Activated T-helper 9 cell treated with anti-CD3 and anti-CD28 coated beads, Interleukin-2, amount 50 U/mL, for 16 hours (primary cell): ENCODE measurements at regions not wholly inside any gene's neighbourhood (a gene's known extent, or its start where the extent isn't known, plus 50 kb on each side); places are given as distances from the start of the nearest gene placed in this dataset.
"Not testable (repeated sequence)": the region's sequence is repeated elsewhere in the genome, so short reads cannot be mapped to it uniquely, and the experiment has no call there.

Experiments
- DNase-seq: peaks from one replicate; pipeline ENCODE4 v3.0.0-alpha.2; 2020; ENCODE audit warnings: low read depth

DNA sequence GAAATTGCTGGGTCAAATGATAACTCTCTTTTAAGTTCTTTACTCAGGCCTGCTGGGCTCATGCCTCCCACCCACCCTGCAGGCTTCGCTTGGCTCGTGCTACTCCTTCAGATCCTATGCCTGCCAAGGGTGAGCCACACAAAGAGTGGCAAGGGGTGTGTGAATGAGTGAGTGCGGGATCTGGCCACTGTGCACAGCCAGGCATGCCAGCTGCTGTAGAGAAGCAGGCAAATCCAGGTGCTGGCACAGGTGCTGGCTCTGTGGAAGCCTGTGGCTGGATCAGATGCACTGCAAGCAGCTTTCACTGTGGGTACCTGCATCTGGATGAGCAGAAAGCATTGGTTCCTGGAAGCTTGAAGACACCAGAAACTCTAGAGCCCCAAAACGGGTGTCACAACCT, 1055.7 kb upstream of the EPHA6 start:
- DNase-seq: no peak

- DNase-seq: no peak
Observed at GRCh38 chr3:95759614-95760301, 1054.6 kb upstream of the EPHA6 start.

DNA sequence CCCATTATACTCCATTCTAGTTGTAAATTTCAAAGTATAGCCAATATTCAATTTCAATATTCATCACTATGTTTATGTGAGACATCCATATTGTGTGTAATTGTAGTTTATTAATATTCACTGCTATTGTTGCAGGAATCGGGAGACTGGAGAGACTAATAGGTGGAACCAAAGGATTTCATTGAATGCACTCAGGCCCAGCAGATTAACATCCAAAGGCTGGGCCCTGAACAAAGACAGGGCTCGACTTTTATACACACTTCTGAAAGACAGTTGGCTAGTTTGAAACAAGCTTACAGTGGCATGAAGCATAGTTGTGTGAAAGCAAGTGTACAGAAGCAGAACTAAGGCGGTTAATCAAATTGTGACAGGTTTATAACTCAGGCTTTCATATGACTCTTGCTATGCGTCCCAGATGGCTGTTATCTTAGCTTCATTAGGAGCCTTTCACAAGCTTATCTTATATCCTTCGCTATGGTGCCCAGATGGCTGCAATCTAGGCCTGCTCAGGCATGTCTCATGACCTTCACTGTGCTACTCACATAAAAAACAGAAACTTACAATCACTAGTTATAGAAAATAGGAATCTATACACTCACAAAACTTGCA, 1038.8 kb upstream of the EPHA6 start:
- DNase-seq: no peak

GRCh38 chr3:95781598-95781997, 1032.8 kb upstream of the EPHA6 start:
- no peak for DNase-seq

DNA sequence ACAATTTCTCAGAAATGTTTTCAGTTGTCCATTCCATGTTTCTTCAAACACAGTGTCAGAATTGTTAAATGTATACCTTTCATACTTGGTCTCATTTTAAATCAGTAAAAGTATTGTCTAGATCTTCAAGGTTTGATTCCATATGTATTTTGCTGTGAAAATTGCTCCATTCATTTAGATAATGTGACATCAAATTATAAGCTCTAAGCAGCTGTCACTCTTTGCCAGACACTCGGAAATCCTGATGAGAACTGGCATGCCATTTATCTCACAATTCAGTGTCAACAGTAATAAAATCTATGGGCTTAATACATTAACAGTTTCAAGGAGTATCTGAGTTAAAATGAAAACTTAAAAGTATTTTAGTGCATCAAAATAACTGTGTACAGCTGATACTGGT, 1025.3 kb upstream of the EPHA6 start:
- DNase-seq: no peak

GRCh38 chr3:95797081-95797480, 1017.3 kb upstream of the EPHA6 start:
- DNase-seq: no peak

DNA sequence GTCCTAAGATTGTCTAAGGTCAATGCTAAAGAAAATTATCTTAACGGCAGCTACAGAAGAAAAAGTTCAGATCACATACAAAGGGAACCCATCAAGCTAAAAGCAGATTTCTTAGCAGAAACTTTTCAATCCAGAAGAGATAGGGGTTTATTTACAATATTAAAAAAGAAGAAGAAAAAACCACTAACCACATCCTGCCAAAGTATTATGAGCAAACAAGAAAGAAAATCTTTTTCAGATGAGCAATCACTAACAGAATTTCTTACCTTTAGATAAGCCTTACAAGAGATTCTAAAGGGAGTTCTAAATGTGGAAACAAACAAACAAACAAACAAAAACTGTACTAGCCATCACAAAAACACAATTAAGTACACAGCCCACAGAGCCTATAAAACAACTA, 1015.8 kb upstream of the EPHA6 start:
- no peak for DNase-seq

GRCh38 chr3:95810462-95810861, 1003.9 kb upstream of the EPHA6 start:
- no peak for DNase-seq

GRCh38 chr3:95813244-95813643, 1001.1 kb upstream of the EPHA6 start:
- DNase-seq: no peak

GRCh38 chr3:95815828-95816227, 998.6 kb upstream of the EPHA6 start:
- no peak for DNase-seq

GRCh38 chr3:95826419-95826818, 988.0 kb upstream of the EPHA6 start:
- DNase-seq: no peak

GRCh38 chr3:95832146-95832545, 982.2 kb upstream of the EPHA6 start:
- DNase-seq: no peak

- DNase-seq: not testable (repeated sequence)
Observed at GRCh38 chr3:95860628-95861027, 953.8 kb upstream of the EPHA6 start.

GRCh38 chr3:95883801-95884200, 930.6 kb upstream of the EPHA6 start:
- no peak for DNase-seq

GRCh38 chr3:95886616-95887015, 927.8 kb upstream of the EPHA6 start:
- DNase-seq: no peak

- no peak for DNase-seq
Observed at GRCh38 chr3:95887114-95887513, 927.3 kb upstream of the EPHA6 start.

- no peak for DNase-seq
Observed at GRCh38 chr3:95894820-95895219, 919.6 kb upstream of the EPHA6 start.

DNA sequence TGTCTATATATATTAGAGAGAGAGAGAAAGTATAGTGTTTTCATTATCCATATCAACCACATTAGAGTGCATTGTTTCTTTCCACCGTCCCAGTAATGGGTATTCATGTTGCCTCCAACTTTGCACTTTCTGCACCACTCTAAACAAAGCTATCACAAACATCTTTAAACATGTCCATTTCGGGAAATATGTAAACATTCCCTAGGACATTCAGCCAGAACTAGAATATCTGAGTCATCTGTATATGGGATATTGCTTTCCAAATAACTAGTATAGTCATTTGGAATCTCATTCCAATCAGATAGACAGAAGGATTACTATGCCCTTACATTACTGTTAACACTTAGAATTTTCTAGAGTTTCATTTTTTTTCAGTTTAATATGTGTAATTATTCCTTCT, 914.9 kb upstream of the EPHA6 start:
- no peak for DNase-seq

DNA sequence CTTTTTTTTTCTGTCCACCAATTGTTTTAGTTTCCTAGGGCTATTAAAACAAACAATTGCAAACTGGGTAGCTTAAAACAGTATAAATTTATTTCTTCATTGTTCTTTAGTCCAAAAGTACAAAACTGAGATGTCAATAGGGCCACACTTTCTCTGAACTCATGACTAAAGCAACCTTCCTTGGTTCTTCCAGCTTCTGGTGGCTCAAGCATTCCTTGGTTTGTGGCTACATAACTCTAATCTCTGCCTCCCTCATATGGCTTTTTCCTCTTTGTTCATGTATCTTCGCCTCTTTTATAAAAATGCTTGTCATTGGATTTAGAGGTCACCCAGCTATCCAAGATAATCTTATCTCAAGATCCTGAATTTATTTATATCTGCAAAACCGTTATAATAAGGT, 914.5 kb upstream of the EPHA6 start:
- DNase-seq: no peak

DNA sequence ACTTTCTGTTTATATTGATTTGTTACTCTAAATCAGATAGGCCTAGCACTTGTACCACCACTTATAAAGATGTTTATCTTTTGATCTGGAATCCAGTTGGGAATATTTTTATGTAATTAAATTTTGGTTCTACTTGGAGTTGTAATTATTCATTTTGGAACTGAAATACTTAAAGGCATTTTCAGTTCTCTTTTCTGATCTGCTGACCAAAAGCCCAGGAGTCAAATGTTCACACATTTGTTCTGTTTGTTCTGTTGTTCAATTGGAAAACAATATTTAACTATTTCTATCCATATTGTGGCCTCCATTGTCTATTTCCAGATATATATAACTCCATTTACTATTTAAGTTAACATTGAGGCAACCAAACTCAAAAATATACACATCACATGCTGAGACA, 912.4 kb upstream of the EPHA6 start:
- no peak for DNase-seq

GRCh38 chr3:95905182-95905581, 909.2 kb upstream of the EPHA6 start:
- no peak for DNase-seq

DNA sequence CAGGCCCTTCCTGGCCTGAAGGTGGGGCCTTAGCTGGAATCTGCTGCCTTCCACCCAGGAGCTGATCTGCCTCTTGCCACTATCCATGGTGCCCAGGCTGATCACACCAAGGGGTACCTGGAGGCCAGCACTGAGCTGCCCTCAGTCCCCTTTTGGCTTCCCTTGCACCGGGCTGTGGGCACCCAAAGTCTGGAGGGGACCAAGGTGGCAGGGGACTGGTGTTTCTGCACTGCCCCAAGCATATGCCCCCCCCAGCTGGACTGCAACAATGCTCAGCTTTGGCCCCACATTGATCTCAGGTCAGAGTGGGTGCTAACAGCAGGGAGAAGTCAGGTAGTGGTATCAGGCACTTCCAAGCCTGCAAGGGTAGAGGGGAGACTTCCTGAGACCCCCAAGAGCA, 902.6 kb upstream of the EPHA6 start:
- DNase-seq: no peak

- DNase-seq: no peak
Observed at GRCh38 chr3:95923496-95924210, 890.7 kb upstream of the EPHA6 start.
